ENCODE measurements at regions not wholly inside any gene's neighbourhood (a gene's known extent, or its start where the extent isn't known, plus 50 kb on each side); places are given as distances from the start of the nearest gene placed in this dataset.
"Not testable (repeated sequence)": the region's sequence is repeated elsewhere in the genome, so short reads cannot be mapped to it uniquely, and the experiment has no call there.

GRCh38 chr14:86777963-86778602 is 1214.9 kb downstream of the GALC start:
- DNase-seq = no peak

- not testable (repeated sequence) for DNase-seq
These were observed 1217.1 kb downstream of the GALC start for GRCh38 chr14:86775896-86776295.

- DNase-seq = no peak
These were observed 1218.1 kb downstream of the GALC start for GRCh38 chr14:86774916-86775315.

GRCh38 chr14:86772075-86772474 is 1220.9 kb downstream of the GALC start:
- DNase-seq = no peak

GRCh38 chr14:86770186-86770585 is 1222.8 kb downstream of the GALC start:
- DNase-seq = no peak

- DNase-seq = no peak
These were observed 1226.5 kb downstream of the GALC start for GRCh38 chr14:86766469-86766868.

GRCh38 chr14:86761611-86762010 is 1231.4 kb downstream of the GALC start:
- no peak for DNase-seq

- DNase-seq = no peak
These were observed 1226.7 kb downstream of the FLRT2 start for GRCh38 chr14:86756521-86757190.

- DNase-seq = not testable (repeated sequence)
These were observed 1220.5 kb downstream of the FLRT2 start for GRCh38 chr14:86750488-86750887.

- DNase-seq = no peak
These were observed 1209.8 kb downstream of the FLRT2 start for GRCh38 chr14:86739761-86740160.

- DNase-seq = not testable (repeated sequence)
These were observed 1201.5 kb downstream of the FLRT2 start for GRCh38 chr14:86731427-86731826.

- DNase-seq = no peak
These were observed 1193.3 kb downstream of the FLRT2 start for GRCh38 chr14:86723254-86723624.

GRCh38 chr14:86722612-86723253 is 1192.8 kb downstream of the FLRT2 start:
- DNase-seq = no peak

- no peak for DNase-seq
These were observed 1184.6 kb downstream of the FLRT2 start for GRCh38 chr14:86714575-86714974.

- DNase-seq = no peak
These were observed 1184.2 kb downstream of the FLRT2 start for GRCh38 chr14:86714153-86714552.

GRCh38 chr14:86712727-86713126 is 1182.8 kb downstream of the FLRT2 start:
- no peak for DNase-seq

- no peak for DNase-seq
These were observed 1182.2 kb downstream of the FLRT2 start for GRCh38 chr14:86712176-86712575.

- DNase-seq = no peak
These were observed 1178.9 kb downstream of the FLRT2 start for GRCh38 chr14:86708846-86709339.

- DNase-seq = no peak
These were observed 1177.1 kb downstream of the FLRT2 start for GRCh38 chr14:86707071-86707470.

- DNase-seq = no peak
These were observed 1153.6 kb downstream of the FLRT2 start for GRCh38 chr14:86683561-86683960.

GRCh38 chr14:86675059-86675458 is 1145.1 kb downstream of the FLRT2 start:
- no peak for DNase-seq

GRCh38 chr14:86673523-86673969 is 1143.6 kb downstream of the FLRT2 start:
- no peak for DNase-seq

- no peak for DNase-seq
These were observed 1142.1 kb downstream of the FLRT2 start for GRCh38 chr14:86672080-86672479.

GRCh38 chr14:86665975-86666374 is 1136.0 kb downstream of the FLRT2 start:
- no peak for DNase-seq
